GM19043 (cell line): ENCODE measurements at regions not wholly inside any gene's neighbourhood (a gene's known extent, or its start where the extent isn't known, plus 50 kb on each side); places are given as distances from the start of the nearest gene placed in this dataset.
"Not testable (repeated sequence)": the region's sequence is repeated elsewhere in the genome, so short reads cannot be mapped to it uniquely, and the experiment has no call there.

ENCODE experiments used
- ATAC-seq: cut with Tn5 transposase; IDR thresholded peaks from one replicate; pipeline ENCODE4 v1.9.1; 2021; ENCODE audit warnings: low read depth; ENCODE audit not compliant: unreplicated experiment

DNA sequence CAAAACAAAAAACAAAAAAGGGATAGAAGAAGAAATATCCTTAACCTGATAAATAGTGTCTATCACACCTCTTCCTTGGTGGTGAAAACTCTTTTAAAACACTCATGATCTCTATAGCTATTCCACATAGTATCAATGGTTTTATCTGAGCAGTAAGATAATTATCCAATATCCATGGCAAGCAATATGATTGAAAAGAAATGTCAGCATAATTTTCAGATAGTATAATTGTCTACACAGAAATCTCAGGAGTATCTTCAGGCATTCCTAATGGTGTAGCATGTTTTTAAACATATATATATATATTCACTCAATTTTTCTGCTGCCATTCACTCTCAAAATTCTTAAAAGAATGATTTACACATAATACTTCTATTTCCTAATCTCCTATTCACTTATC is 938.0 kb upstream of the SLC35B3 start:
- ATAC-seq = no peak

DNA sequence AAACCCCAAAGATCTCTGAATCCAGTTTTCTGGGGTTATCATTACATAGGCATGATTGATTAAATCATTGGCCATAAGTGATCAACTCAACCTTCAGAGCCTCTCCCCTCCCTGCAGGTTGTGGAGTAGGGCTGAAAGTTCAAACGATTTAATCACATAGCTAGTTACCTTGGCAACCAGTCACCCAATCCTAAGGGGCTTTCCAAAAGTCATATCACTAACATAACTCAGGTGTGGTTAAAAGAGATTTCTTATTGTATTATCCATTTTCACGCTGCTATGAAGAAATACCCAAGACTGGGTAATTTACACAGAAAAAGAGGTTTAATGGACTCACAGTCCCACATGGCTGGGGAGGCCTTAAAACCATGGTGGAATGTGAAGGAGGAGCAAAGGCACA is 935.1 kb upstream of the SLC35B3 start:
- no peak for ATAC-seq

DNA sequence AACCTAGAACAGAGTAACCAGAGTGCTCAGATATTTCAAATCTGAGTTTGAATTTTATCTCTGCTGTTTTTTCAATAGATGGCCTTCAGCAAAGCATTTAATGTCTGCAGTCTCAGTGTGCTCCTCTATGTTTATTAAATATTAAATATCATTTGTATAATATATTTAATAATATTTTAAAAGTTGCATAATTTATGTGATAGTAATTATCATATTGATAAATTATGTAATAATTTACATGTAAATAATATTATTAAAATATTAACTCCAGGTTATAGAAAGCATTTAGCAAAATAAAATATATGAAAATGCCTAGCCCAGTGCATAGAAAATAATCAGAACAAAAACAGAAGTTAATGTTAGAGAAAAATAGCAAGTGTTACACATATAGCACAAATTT is 930.0 kb upstream of the SLC35B3 start:
- no peak for ATAC-seq

DNA sequence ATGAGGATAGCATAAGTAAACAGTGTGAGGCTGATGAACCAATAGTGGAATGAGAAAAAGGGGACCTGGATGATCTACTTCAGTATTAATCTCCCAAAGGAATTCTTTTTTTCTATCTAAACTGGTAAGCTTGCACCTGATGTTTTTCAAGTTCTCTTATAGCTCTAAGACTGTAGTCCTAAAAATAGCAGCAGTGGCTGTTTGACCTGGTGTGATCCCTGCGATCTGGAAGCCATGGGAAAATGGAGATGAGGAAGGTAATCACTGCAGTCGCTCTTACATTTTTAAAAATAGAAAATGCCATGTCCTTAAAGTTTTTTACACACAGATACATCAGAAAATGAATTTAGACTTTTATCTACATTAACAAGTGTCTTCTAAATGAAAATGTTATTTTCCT is 926.4 kb upstream of the SLC35B3 start:
- ATAC-seq = no peak

- no peak for ATAC-seq
Observed at GRCh38 chr6:9360881-9361280, 925.5 kb upstream of the SLC35B3 start.

DNA sequence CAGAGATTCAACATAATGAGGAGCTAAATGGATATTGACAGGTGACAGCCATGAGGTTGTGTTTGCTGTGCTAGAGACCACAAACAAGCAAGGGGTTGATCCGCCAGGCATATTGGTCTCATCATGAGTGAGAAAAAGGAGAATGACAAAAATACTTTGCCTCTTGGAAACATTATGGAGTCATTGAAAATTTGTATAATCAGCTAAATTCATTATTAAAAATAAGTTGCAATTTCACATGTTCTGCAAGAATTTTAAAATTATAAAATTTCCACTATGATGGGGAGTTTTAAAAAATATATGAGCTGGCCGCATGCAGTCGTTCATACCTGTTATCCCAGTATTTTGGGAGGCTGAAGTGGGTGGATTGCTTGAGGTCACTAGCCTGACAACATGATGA is 912.3 kb upstream of the SLC35B3 start:
- no peak for ATAC-seq

- no peak for ATAC-seq
Observed at GRCh38 chr6:9346923-9347322, 911.6 kb upstream of the SLC35B3 start.

GRCh38 chr6:9335431-9335830 is 900.1 kb upstream of the SLC35B3 start:
- no peak for ATAC-seq

GRCh38 chr6:9334979-9335378 is 899.6 kb upstream of the SLC35B3 start:
- ATAC-seq = no peak

DNA sequence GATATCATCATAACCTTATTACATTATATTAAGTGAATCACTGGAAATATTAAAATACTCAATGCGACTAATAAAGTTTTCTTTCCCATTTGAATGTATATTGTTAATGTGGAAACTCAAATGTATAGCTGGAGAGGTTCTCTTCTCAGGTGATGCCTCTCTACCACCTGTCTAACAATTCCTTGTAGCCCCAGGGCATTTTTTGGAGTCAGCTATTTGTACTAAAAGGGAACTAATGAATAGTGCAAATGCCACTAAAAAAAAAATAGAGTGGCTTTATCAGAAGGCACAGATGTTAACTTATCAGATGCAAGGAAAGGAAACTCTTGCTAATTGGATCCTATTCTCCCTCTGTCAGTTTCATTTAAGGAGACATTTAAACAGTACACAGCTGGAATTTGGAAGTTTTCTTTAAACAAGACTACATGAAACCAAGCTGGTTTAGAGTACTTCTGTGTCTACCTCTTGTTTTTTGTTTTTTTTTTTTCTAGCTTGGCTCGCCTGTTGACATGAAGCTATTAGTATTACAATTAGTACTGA is 897.0 kb upstream of the SLC35B3 start:
- ATAC-seq = no peak

- no peak for ATAC-seq
Observed at GRCh38 chr6:9316831-9317230, 881.5 kb upstream of the SLC35B3 start.

DNA sequence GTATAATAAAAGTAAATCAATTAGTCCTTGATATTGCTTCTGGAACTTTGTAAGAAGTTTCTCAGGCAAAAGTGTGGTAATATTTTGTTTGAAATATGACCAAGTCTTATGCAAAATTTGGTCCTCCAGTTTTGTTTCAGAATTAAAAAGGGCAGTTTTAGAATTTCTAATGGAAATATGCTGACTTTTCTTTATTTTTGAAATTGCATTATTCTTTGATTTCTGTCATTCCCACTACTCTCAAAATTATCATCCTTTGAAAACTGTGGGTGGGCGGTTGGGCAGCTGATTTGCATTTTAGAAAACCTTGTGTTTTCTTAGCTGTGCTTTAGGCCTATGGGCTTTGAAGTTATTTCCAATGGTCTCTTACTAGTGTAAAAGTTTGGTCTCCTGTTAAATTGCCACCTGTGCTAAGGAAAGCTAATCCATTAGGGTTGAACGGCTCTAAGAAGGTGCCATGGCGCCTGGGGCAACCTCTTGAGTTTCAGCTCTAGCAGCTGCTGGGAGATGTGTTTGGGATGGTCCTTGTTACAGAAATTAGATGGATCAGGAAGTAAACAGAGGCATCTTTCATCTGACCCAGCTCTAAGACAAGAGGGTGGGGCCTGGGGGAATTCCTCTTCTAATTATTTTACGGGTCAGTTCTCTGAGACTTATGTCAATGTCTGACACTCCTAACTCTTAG is 880.8 kb upstream of the SLC35B3 start:
- no peak for ATAC-seq

DNA sequence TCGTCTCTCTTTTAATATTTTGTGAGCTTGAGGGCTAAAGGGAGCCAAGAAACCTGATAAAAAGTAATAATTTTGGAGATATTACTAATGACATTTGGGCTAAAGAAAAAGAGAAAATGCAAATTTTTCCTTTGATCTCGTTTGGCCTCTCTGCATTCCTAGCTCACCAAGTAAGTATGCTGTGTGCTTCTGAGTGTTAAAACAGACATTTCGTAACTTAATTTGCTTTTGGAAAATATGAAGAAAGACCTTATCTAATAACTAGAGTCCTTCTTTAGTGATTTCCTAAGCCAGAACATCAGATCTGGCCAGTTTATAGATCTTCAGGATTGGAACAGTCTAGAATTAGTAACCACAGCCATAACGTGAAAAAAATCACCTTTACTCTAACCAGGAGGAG is 872.9 kb upstream of the SLC35B3 start:
- no peak for ATAC-seq

GRCh38 chr6:9307786-9308185 is 872.4 kb upstream of the SLC35B3 start:
- no peak for ATAC-seq

DNA sequence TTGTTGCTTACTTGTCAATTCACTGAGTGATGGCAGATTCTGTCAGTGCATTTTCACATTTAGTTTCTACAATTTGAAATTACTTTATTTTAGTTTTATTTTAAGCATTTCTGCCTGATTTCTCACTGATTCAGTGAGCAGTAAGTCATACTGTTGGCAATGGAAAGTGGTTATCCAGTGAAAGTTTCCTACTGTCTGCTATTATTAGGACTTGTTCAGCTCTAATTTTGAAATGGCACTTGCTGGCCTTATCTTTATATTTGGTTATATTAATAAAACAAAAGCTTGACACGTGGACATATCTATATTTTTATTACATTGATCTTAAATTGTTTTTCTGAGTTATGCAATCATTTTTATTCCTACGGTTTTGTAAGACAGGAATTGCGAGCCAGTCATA is 871.8 kb upstream of the SLC35B3 start:
- ATAC-seq = no peak

- ATAC-seq = no peak
Observed at GRCh38 chr6:9295644-9296043, 860.3 kb upstream of the SLC35B3 start.

DNA sequence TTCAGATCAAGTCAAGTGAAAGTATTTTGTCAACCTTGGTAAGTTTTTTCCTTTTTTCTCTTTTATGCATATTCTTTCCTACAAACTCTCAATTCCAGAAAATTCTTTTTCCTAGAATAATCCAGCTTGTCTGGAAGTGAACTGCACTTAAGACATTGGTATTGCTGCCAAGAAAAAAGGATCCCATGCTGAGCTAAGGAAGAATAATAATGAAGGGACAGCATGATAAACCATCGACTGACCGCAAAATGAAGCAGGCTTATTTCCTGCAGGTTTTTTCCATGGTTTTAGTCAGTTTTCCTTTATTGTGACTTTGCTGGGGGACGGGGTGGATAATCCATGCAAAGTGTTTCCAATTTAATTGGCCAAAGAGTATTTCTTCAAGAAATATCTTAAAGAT is 857.6 kb upstream of the SLC35B3 start:
- ATAC-seq = no peak

DNA sequence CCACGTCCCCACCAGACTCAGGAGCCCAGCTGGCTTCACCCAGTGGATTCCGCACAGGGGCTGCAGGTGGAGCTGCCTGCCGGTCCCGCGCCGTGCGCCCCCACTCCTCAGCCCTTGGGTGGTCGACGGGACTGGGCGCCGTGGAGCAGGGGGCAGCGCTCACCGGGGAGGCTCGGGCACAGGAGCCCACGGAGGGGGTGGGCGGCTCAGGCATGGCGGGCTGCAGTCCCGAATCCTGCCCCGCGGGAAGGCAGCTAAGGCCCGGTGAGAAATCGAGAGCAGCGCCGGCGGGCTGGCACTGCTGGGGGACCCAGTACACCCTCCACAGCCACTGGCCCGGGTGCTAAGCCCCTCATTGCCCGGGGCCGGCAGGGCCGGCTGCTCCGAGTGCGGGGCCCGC is 855.0 kb upstream of the SLC35B3 start:
- ATAC-seq = not testable (repeated sequence)

- ATAC-seq = no peak
Observed at GRCh38 chr6:9272671-9273070, 837.3 kb upstream of the SLC35B3 start.

DNA sequence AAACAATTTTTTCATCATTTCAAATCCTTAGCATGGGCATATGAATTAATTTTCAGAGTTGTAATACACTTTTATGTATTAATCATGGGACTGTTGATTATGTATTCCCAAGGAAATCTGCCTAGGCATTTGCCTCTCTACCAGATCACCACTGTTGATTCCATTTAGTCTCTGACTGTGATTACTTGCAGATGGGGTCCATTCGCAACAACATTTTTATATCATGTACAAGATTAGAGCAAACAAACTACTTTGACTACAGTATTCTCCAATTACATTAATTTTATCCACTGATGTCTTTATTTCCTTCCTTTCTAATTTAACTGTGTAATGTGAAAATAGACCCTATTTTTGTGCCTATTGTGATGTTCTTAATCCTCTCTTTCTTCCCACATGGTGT is 831.4 kb upstream of the SLC35B3 start:
- ATAC-seq = no peak

GRCh38 chr6:9257215-9257614 is 821.9 kb upstream of the SLC35B3 start:
- ATAC-seq = no peak

- ATAC-seq = no peak
Observed at GRCh38 chr6:9254251-9254650, 818.9 kb upstream of the SLC35B3 start.

DNA sequence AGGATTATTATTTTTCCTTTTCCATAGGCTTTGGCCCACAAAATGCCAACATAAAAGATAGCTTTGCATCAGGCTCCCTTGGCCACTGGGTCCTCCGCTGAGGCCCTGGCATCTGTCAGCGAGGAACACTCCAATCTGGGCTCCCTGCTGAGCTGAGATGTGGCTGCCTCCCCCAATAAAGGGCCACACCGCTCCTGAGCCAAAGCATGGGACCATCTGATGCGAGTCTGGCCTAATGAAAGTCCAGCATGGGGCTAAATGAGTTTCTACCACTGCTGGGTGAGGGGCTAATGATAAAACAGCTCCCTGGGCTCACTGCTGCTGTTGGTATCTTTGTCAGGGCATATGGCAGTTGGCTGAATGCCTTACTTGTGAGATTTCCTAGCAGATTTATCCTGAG is 817.5 kb upstream of the SLC35B3 start:
- no peak for ATAC-seq
